ENCODE measurements at regions not wholly inside any gene's neighbourhood (a gene's known extent, or its start where the extent isn't known, plus 50 kb on each side); places are given as distances from the start of the nearest gene placed in this dataset.
"Not testable (repeated sequence)": the region's sequence is repeated elsewhere in the genome, so short reads cannot be mapped to it uniquely, and the experiment has no call there.

GRCh38 chr10:21393931-21394330 lies 131.6 kb downstream of the SKIDA1 start:
- Mint-ChIP-seq H3K27ac (no peak overlapping the region), H3K36me3 (ENCODE audit: low read depth) (no peaks in the 10 kb centered on the region), H3K27me3 (peaks cover 9% of the 10 kb centered on the region), H3K9me3 (no peaks in the 10 kb centered on the region), H3K4me3 (no peak overlapping the region), H3K4me1 (no peaks in the 10 kb centered on the region)
- ATAC-seq (replicated peaks) = no peak

- Mint-ChIP-seq H3K4me3 (no peak overlapping the region), H3K9me3 (no peaks in the 10 kb centered on the region), H3K36me3 (ENCODE audit: low read depth) (no peaks in the 10 kb centered on the region), H3K4me1 (no peaks in the 10 kb centered on the region), H3K27me3 (peaks cover 16% of the 10 kb centered on the region), H3K27ac (no peak overlapping the region)
- no peak for ATAC-seq (replicated peaks)
Measured at GRCh38 chr10:21388589-21388988, 136.9 kb downstream of the SKIDA1 start.

GRCh38 chr10:21387868-21388267 lies 137.6 kb downstream of the SKIDA1 start:
- H3K4me1 Mint-ChIP-seq = no peaks in the 10 kb centered on the region

GRCh38 chr10:21385996-21386585 lies 139.4 kb downstream of the SKIDA1 start:
- Mint-ChIP-seq H3K36me3 (ENCODE audit: low read depth) (no peaks in the 10 kb centered on the region), H3K27ac (no peak overlapping the region), H3K4me1 (no peaks in the 10 kb centered on the region), H3K9me3 (no peaks in the 10 kb centered on the region), H3K4me3 (no peak overlapping the region), H3K27me3 (peaks cover 13% of the 10 kb centered on the region)
- ATAC-seq (replicated peaks) = no peak

More at GRCh38 chr10:21387868-21388267, 137.6 kb downstream of the SKIDA1 start:
- Mint-ChIP-seq H3K27me3 (peaks cover 16% of the 10 kb centered on the region), H3K4me3 (no peak overlapping the region), H3K36me3 (ENCODE audit: low read depth) (no peaks in the 10 kb centered on the region), H3K27ac (no peak overlapping the region), H3K9me3 (no peaks in the 10 kb centered on the region)
- no peak for ATAC-seq (replicated peaks)

- no peak overlapping the region for H3K4me3 Mint-ChIP-seq
- H3K9me3 Mint-ChIP-seq = no peaks in the 10 kb centered on the region
- H3K36me3 Mint-ChIP-seq (ENCODE audit: low read depth) = no peaks in the 10 kb centered on the region
- H3K4me1 Mint-ChIP-seq = no peaks in the 10 kb centered on the region
- peaks cover 11% of the 10 kb centered on the region for H3K27me3 Mint-ChIP-seq
- no peak for ATAC-seq (replicated peaks)
- H3K27ac Mint-ChIP-seq = no peak overlapping the region
Measured at GRCh38 chr10:21385536-21385935, 139.9 kb downstream of the SKIDA1 start.

- Mint-ChIP-seq H3K27ac (no peak overlapping the region), H3K4me3 (no peak overlapping the region), H3K36me3 (ENCODE audit: low read depth) (no peaks in the 10 kb centered on the region), H3K4me1 (no peaks in the 10 kb centered on the region), H3K9me3 (no peaks in the 10 kb centered on the region), H3K27me3 (no peaks in the 10 kb centered on the region)
- peak; percentile 11 for ATAC-seq (replicated peaks)
Measured at GRCh38 chr10:21379143-21379542, 146.3 kb downstream of the SKIDA1 start.

- not testable (repeated sequence) for H3K9me3 Mint-ChIP-seq; H3K4me1 Mint-ChIP-seq; H3K27ac Mint-ChIP-seq; H3K4me3 Mint-ChIP-seq; H3K27me3 Mint-ChIP-seq; ATAC-seq (replicated peaks); H3K36me3 Mint-ChIP-seq (ENCODE audit: low read depth)
Measured at GRCh38 chr10:21375274-21375673, 150.2 kb downstream of the SKIDA1 start.

- H3K4me1 Mint-ChIP-seq; H3K9me3 Mint-ChIP-seq; H3K27ac Mint-ChIP-seq; ATAC-seq (replicated peaks); H3K36me3 Mint-ChIP-seq (ENCODE audit: low read depth); H3K4me3 Mint-ChIP-seq; H3K27me3 Mint-ChIP-seq: not testable (repeated sequence)
Measured at GRCh38 chr10:21373881-21374280, 151.6 kb downstream of the SKIDA1 start.

GRCh38 chr10:21372651-21373410 lies 152.7 kb downstream of the SKIDA1 start:
- H3K4me3 Mint-ChIP-seq = no peak overlapping the region
- H3K36me3 Mint-ChIP-seq (ENCODE audit: low read depth) = no peaks in the 10 kb centered on the region
- no peaks in the 10 kb centered on the region for H3K9me3 Mint-ChIP-seq
- H3K4me1 Mint-ChIP-seq = no peaks in the 10 kb centered on the region
- ATAC-seq (replicated peaks) = peak; percentile 50
- no peaks in the 10 kb centered on the region for H3K27me3 Mint-ChIP-seq
- no peak overlapping the region for H3K27ac Mint-ChIP-seq

GRCh38 chr10:21369697-21370096 lies 155.8 kb downstream of the SKIDA1 start:
- H3K9me3 Mint-ChIP-seq = no peaks in the 10 kb centered on the region
- H3K27me3 Mint-ChIP-seq = no peaks in the 10 kb centered on the region
- H3K4me3 Mint-ChIP-seq = no peak overlapping the region
- no peak for ATAC-seq (replicated peaks)
- H3K36me3 Mint-ChIP-seq (ENCODE audit: low read depth) = no peaks in the 10 kb centered on the region
- no peaks in the 10 kb centered on the region for H3K4me1 Mint-ChIP-seq
- H3K27ac Mint-ChIP-seq = no peak overlapping the region

GRCh38 chr10:21368728-21369425 lies 156.6 kb downstream of the SKIDA1 start:
- no peaks in the 10 kb centered on the region for H3K27me3 Mint-ChIP-seq
- H3K36me3 Mint-ChIP-seq (ENCODE audit: low read depth) = no peaks in the 10 kb centered on the region
- peak; percentile 55 for ATAC-seq (replicated peaks)
- no peaks in the 10 kb centered on the region for H3K9me3 Mint-ChIP-seq
- no peak overlapping the region for H3K27ac Mint-ChIP-seq
- no peak overlapping the region for H3K4me3 Mint-ChIP-seq
- H3K4me1 Mint-ChIP-seq = no peaks in the 10 kb centered on the region

GRCh38 chr10:21368022-21368582 lies 157.4 kb downstream of the SKIDA1 start:
- no peaks in the 10 kb centered on the region for H3K27me3 Mint-ChIP-seq
- no peak overlapping the region for H3K27ac Mint-ChIP-seq
- no peak overlapping the region for H3K4me3 Mint-ChIP-seq
- ATAC-seq (replicated peaks) = no peak
- no peaks in the 10 kb centered on the region for H3K9me3 Mint-ChIP-seq
- no peaks in the 10 kb centered on the region for H3K36me3 Mint-ChIP-seq (ENCODE audit: low read depth)
- H3K4me1 Mint-ChIP-seq = no peaks in the 10 kb centered on the region

GRCh38 chr10:21366108-21366507 lies 159.4 kb downstream of the SKIDA1 start:
- H3K36me3 Mint-ChIP-seq (ENCODE audit: low read depth); H3K4me1 Mint-ChIP-seq; H3K4me3 Mint-ChIP-seq; H3K9me3 Mint-ChIP-seq; H3K27me3 Mint-ChIP-seq; H3K27ac Mint-ChIP-seq; ATAC-seq (replicated peaks): not testable (repeated sequence)

GRCh38 chr10:21364196-21365114 lies 161.0 kb downstream of the SKIDA1 start:
- Mint-ChIP-seq H3K36me3 (ENCODE audit: low read depth) (no peaks in the 10 kb centered on the region), H3K4me3 (no peak overlapping the region), H3K9me3 (no peaks in the 10 kb centered on the region), H3K27ac (no peak overlapping the region), H3K27me3 (no peaks in the 10 kb centered on the region), H3K4me1 (no peaks in the 10 kb centered on the region)
- no peak for ATAC-seq (replicated peaks)

All from activated T-helper 17 cell treated with anti-CD3 and anti-CD28 coated beads, Interleukin-2, amount 50 U/mL, for 72 hours (primary cell).